CD14-positive monocyte (primary cell): ENCODE measurements at regions not wholly inside any gene's neighbourhood (a gene's known extent, or its start where the extent isn't known, plus 50 kb on each side); places are given as distances from the start of the nearest gene placed in this dataset.

Source experiments
- DNase-seq, 3 donors: peaks; one replicate each; pipeline ENCODE4 v3.0.0-alpha.2; 2011 to 2022
- H2AFZ ChIP-seq: 2 replicates; pipeline ENCODE4 v1.6.0; 2012; ENCODE audit warnings: mild to moderate bottlenecking, low read depth, low read length, inconsistent platforms; ENCODE audit not compliant: insufficient read depth, poor library complexity, severe bottlenecking
- H3K27ac ChIP-seq, 2 donors: 1 replicate in 1 of 2; 2 replicates in 1 of 2; pipeline ENCODE4 v1.5.1; 2012 to 2013; ENCODE audit warnings: low read length in 2 of 2, control low read depth in 1 of 2, inconsistent platforms in 1 of 2, low read depth in 1 of 2, mild to moderate bottlenecking in 1 of 2
- H3K27me3 ChIP-seq, 2 donors: one replicate each; pipeline versions ENCODE4 v1.6.0 to v1.6.1; 2011 to 2013; ENCODE audit warnings: low read length in 2 of 2; ENCODE audit not compliant: control insufficient read depth in 2 of 2, insufficient read depth in 2 of 2
- H3K36me3 ChIP-seq, 2 donors: replicated peaks in 1 of 2; 1 replicate in 1 of 2; 2 replicates in 1 of 2; pipeline versions ENCODE4 v1.5.1 to v1.6.1; 2012 to 2013; ENCODE audit warnings: low read length in 2 of 2, control low read depth in 1 of 2, inconsistent platforms in 1 of 2, mild to moderate bottlenecking in 1 of 2; ENCODE audit not compliant: insufficient read depth in 2 of 2, control insufficient read depth in 1 of 2
- H3K4me1 ChIP-seq, 2 donors: 1 replicate in 1 of 2; 2 replicates in 1 of 2; pipeline versions ENCODE4 v1.5.1 to v1.6.1; 2012 to 2013; ENCODE audit warnings: low read length in 2 of 2, control low read depth in 1 of 2, inconsistent platforms in 1 of 2, mild to moderate bottlenecking in 1 of 2, moderate library complexity in 1 of 2; ENCODE audit not compliant: insufficient read depth in 2 of 2, control insufficient read depth in 1 of 2
- H3K4me2 ChIP-seq: replicated peaks from 2 replicates; pipeline ENCODE3; 2012; ENCODE audit warnings: low read length, moderate library complexity, mild to moderate bottlenecking; ENCODE audit not compliant: poor library complexity, severe bottlenecking; ENCODE audit errors: extremely low read depth
- H3K4me3 ChIP-seq, 3 experiments: fragments of 200-600 bp in 1 of 3; sonication (generic) in 1 of 3; replicated peaks in 1 of 3; 1 replicate in 2 of 3; 2 replicates in 1 of 3; pipeline ENCODE4 v1.5.1; 2011 to 2013; ENCODE audit warnings: low read length in 3 of 3, mild to moderate bottlenecking in 3 of 3, control low read depth in 2 of 3, low read depth in 2 of 3, inconsistent platforms in 1 of 3, moderate library complexity in 1 of 3
- H3K79me2 ChIP-seq: 2 replicates; pipeline ENCODE4 v1.6.0; 2012; ENCODE audit warnings: mild to moderate bottlenecking, control low read depth, inconsistent platforms, low read length, moderate library complexity; ENCODE audit not compliant: insufficient read depth
- H3K9ac ChIP-seq: 2 replicates; pipeline ENCODE4 v1.6.0; 2017; ENCODE audit warnings: low read length, mild to moderate bottlenecking; ENCODE audit not compliant: insufficient read depth, poor library complexity, severe bottlenecking
- H3K9me3 ChIP-seq, 2 donors: replicated peaks in 1 of 2; 1 replicate in 1 of 2; 2 replicates in 1 of 2; pipeline versions ENCODE4 v1.5.1 to v1.6.1; 2012 to 2013; ENCODE audit warnings: low read length in 2 of 2, control low read depth in 1 of 2; ENCODE audit not compliant: control insufficient read depth in 1 of 2, insufficient read depth in 1 of 2
- H4K20me1 ChIP-seq: 2 replicates; pipeline ENCODE4 v1.6.0; 2012; ENCODE audit warnings: mild to moderate bottlenecking, low read length, control low read depth, moderate library complexity; ENCODE audit not compliant: insufficient read depth
- H3K27ac Mint-ChIP-seq, 7 donors: one replicate each; pipeline ENCODE4 v1.8.0; 2020; ENCODE audit warnings: mild to moderate bottlenecking in 7 of 7, mixed read lengths in 7 of 7, moderate library complexity in 6 of 7, inconsistent platforms in 2 of 7
- H3K27me3 Mint-ChIP-seq, 3 donors: one replicate each; pipeline ENCODE4 v1.8.0; 2021 to 2022; ENCODE audit warnings: low read depth in 3 of 3, mild to moderate bottlenecking in 3 of 3, mixed read lengths in 3 of 3, moderate library complexity in 3 of 3, inconsistent platforms in 1 of 3
- H3K36me3 Mint-ChIP-seq, 2 donors: one replicate each; pipeline ENCODE4 v1.8.0; 2020; ENCODE audit warnings: mixed read lengths in 2 of 2, inconsistent platforms in 1 of 2, mild to moderate bottlenecking in 1 of 2
- H3K4me1 Mint-ChIP-seq: one replicate; pipeline ENCODE4 v1.8.0; 2020; ENCODE audit warnings: mild to moderate bottlenecking, mixed read lengths
- H3K4me3 Mint-ChIP-seq, 2 donors: one replicate each; pipeline ENCODE4 v1.8.0; 2020; ENCODE audit warnings: mild to moderate bottlenecking in 2 of 2, mixed read lengths in 2 of 2, moderate library complexity in 1 of 2
- H3K9me3 Mint-ChIP-seq, 7 donors: one replicate each; pipeline ENCODE4 v1.8.0; 2020 to 2022; ENCODE audit warnings: mixed read lengths in 7 of 7, mild to moderate bottlenecking in 6 of 7, moderate library complexity in 6 of 7, inconsistent platforms in 2 of 7
- WGBS: methylation state at CpG from one replicate; pipeline ENCODE4 v1.1.5; 2013; ENCODE audit warnings: missing lambda C conversion rate; ENCODE audit not compliant: insufficient coverage; 5-methylcytosine and 5-hydroxymethylcytosine counted together
- intact Hi-C, 2 donors: fragments of 100-400 bp; cut with micrococcal nuclease; formaldehyde crosslinking; loops; one replicate each; pipeline versions ENCODE4 v1.15.0 to v1.15.1; 2023
- TF ChIP-seq, protein P1 (sequence below): fragments of 200-600 bp; IDR thresholded peaks from one replicate; pipeline ENCODE4 v1.8.0; 2022; ENCODE audit warnings: antibody characterized with exemption, mild to moderate bottlenecking

DNA sequence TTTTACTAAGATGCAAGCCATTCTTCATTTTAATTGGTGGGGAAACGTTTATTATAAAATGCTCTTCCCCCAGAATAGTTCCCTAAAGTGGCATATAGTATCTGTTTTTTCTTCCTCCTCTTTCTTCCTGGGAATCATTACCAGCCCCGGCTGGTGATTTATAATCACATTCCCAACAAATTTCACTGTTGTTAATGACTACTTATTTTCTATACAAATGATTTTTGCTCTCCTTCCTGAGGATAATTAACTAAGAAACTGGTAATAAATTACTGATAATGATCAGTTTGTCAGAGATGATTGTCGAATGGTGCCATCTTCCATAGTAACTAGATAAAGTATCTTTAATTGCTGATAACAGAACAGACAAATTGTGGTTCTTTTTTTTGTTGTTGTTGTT, 785.5 kb upstream of the RBFOX1 start:
- Histone ChIP-seq H3K4me1 (no peaks in the 10 kb centered on the region), H4K20me1 (no peaks in the 10 kb centered on the region), H3K27ac (no peak overlapping the region), H2AFZ (no peak overlapping the region), H3K9me3 (peaks cover 0 to 2% of the 10 kb centered on the region in 2 donors), H3K27me3 (no peaks in the 10 kb centered on the region), H3K36me3 (no peaks in the 10 kb centered on the region), H3K4me3 (no peak overlapping the region), H3K79me2 (no peaks in the 10 kb centered on the region), H3K4me2 (no peak overlapping the region), H3K9ac (no peak overlapping the region)
- TF ChIP-seq, protein P1, sequence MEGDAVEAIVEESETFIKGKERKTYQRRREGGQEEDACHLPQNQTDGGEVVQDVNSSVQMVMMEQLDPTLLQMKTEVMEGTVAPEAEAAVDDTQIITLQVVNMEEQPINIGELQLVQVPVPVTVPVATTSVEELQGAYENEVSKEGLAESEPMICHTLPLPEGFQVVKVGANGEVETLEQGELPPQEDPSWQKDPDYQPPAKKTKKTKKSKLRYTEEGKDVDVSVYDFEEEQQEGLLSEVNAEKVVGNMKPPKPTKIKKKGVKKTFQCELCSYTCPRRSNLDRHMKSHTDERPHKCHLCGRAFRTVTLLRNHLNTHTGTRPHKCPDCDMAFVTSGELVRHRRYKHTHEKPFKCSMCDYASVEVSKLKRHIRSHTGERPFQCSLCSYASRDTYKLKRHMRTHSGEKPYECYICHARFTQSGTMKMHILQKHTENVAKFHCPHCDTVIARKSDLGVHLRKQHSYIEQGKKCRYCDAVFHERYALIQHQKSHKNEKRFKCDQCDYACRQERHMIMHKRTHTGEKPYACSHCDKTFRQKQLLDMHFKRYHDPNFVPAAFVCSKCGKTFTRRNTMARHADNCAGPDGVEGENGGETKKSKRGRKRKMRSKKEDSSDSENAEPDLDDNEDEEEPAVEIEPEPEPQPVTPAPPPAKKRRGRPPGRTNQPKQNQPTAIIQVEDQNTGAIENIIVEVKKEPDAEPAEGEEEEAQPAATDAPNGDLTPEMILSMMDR = no peak
- DNase-seq = no peak
- Mint-ChIP-seq H3K4me3 (no peak overlapping the region), H3K36me3 (no peaks in the 10 kb centered on the region), H3K9me3 (peaks cover 3 to 16% (median 7%) of the 10 kb centered on the region in 7 donors), H3K27ac (no peak overlapping the region), H3K27me3 (peaks cover 0 to 4% (median 0%) of the 10 kb centered on the region in 3 donors), H3K4me1 (no peaks in the 10 kb centered on the region)
- intact Hi-C loops = no loop called here
- no CpG with 5 or more reads among the region's 3 CpGs for WGBS

DNA sequence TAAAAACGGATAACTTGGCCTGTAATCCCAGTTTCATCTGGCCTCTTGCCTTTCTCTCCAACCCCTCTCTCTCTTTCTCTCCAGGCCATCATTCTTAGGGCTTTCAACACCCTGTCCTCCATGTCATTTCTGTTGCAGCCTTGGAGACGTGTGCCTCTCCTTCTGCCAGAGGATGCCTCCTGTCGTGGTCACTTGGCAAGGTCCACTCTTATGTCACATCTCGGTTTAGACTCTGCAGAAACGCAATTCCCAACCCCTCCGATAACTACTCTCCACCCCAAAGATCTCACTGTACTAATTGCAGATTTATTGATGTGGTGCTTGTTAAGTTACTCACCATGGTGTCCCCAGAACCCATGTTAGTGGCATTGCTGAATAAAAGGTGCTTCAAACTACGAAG, 787.3 kb upstream of the RBFOX1 start:
- no peaks in the 10 kb centered on the region for H3K36me3 Mint-ChIP-seq
- H3K4me3 ChIP-seq = no peak overlapping the region
- H3K9me3 ChIP-seq = peaks cover 0 to 2% of the 10 kb centered on the region in 2 donors
- H3K9me3 Mint-ChIP-seq = peaks cover 3 to 16% (median 7%) of the 10 kb centered on the region in 7 donors
- H3K9ac ChIP-seq = no peak overlapping the region
- no peaks in the 10 kb centered on the region for H3K36me3 ChIP-seq
- WGBS = 79% methylated on average over 4 of the region's 7 CpGs
- intact Hi-C loops = no loop called here
- no peak overlapping the region for H3K4me2 ChIP-seq
- H3K4me1 Mint-ChIP-seq = no peaks in the 10 kb centered on the region
- H3K4me3 Mint-ChIP-seq = no peak overlapping the region
- peaks cover 0 to 4% (median 0%) of the 10 kb centered on the region in 3 donors for H3K27me3 Mint-ChIP-seq
- H2AFZ ChIP-seq = no peak overlapping the region
- H3K27ac ChIP-seq = no peak overlapping the region
- TF ChIP-seq, protein P1 = no peak
- no peaks in the 10 kb centered on the region for H3K4me1 ChIP-seq
- H3K27me3 ChIP-seq = no peaks in the 10 kb centered on the region
- no peak for DNase-seq
- no peaks in the 10 kb centered on the region for H4K20me1 ChIP-seq
- no peaks in the 10 kb centered on the region for H3K79me2 ChIP-seq
- H3K27ac Mint-ChIP-seq = no peak overlapping the region
